H4 (cell line): ENCODE measurements at regions not wholly inside any gene's neighbourhood (a gene's known extent, or its start where the extent isn't known, plus 50 kb on each side); places are given as distances from the start of the nearest gene placed in this dataset.
"Not testable (repeated sequence)": the region's sequence is repeated elsewhere in the genome, so short reads cannot be mapped to it uniquely, and the experiment has no call there.

Experiments
- DNase-seq: peaks from one replicate; pipeline ENCODE4 v3.0.0-alpha.2; 2015; ENCODE audit warnings: low spot score

- DNase-seq = no peak
Observed at GRCh38 chr4:163693211-163693610, 198.7 kb downstream of the TMA16 start.

DNA sequence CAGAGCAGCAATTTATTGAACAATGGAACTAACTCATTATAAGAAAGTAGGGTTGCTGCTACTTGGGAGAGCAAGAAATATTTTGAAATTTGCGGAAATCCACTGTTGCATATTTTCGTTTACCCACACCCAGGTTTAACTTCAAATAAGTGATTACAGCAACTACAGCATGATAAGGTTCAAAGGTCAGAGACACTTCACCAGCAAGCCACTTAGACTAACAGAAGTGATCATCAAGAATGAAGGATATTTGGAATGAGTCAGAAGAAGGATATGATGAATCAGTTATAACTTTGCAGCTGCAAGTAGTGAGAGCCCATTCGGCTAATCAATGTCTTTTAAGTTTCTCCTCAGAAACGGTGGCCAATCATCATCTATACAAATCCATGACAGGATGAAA lies 199.3 kb downstream of the TMA16 start:
- DNase-seq = no peak

DNA sequence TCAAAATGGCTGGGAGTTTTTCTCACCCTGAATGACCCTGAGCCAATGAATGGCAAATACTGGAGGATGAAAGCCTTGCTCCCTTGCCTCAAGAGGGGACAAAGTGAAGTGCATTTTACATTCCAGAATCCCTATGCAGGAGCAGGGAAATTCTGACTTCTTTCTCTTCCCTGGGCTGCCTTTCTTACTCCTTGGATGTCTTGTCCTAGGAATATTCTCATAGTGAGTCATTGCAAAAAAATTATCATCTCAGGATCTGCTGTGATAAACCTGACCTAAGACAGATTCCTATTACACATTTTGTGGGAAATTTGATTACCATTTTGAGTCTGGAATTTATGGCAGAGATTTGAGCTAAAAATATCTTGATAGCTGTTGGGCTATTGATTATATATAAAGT lies 199.9 kb downstream of the TMA16 start:
- no peak for DNase-seq

- no peak for DNase-seq
Observed at GRCh38 chr4:163697121-163697520, 202.6 kb downstream of the TMA16 start.

DNA sequence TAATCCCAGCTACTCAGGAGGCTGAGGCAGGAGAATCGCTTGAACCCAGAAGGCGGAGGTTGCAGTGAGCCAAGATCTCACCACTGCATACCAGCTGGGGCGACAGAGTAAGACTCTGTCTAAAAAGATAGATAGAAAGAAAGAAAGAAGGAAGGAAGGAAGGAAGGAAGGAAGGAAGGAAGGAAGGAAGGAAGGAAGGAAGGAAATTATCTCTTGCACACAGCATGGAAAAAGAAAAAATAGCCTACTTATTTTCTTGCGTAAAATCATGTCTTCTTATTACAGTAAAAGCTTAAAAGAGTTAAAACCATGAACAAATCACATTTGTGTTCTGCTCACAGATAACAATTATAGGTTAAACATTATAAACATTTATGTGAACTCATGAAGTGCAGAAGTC lies 205.9 kb downstream of the TMA16 start:
- not testable (repeated sequence) for DNase-seq

DNA sequence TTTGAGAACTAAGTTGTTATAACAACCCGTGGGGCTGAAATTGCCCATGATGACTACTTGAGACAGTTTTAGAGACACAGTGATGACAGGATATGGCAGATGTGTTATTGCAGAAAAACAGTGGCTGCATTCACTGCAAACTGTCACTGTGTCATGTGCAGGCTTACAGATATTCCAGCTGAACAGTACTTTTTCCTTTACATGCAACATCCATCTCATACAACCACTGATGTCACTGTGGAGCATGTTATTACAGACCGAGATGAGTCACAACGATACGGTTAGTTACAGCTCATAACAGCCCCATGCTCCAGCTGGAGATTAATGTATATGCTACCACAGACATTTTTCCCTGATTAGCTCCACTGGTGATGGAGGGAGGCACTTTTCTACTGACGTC lies 207.4 kb downstream of the TMA16 start:
- peak; percentile 56 for DNase-seq

GRCh38 chr4:163702736-163703135 lies 208.2 kb downstream of the TMA16 start:
- DNase-seq = no peak

DNA sequence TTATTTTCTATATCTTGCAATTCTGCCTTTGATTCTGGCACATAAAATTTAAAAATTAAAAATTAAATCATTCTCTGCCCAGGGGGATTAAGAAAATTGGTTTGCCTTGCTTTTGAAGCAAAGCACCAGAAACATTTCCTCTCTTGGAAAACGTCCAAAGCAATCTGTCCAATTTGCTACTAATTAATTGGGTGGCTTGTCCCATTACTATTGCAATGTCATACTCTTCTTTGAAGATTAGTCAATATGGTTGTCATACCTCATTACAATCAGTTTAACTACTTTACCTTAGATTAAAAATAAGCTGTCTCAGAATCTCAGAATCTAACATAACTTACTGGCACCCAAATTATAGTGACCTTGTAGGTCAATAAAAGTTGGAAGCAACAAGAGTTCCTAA lies 208.8 kb downstream of the TMA16 start:
- DNase-seq = no peak

DNA sequence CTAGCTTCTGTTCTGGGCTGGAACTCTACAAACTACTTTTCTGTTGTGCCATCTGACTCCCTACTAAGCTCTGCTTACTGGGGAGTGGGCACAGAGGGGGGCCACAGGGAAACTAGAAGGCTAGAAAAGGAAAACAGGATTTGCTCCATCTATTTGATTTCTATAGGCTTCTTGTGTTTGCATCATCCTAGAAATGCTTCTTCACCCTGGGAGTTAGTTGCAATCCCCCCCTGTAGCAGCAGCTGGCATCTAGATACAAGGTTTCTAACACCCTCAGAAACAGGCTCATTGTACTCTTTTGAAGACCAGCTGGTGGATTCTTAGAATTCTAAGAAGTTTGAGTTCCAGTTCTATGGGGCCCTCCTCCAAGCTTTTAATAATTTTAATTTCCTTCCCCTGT lies 213.4 kb downstream of the TMA16 start:
- no peak for DNase-seq

- no peak for DNase-seq
Observed at GRCh38 chr4:163709601-163710000, 215.1 kb downstream of the TMA16 start.

DNA sequence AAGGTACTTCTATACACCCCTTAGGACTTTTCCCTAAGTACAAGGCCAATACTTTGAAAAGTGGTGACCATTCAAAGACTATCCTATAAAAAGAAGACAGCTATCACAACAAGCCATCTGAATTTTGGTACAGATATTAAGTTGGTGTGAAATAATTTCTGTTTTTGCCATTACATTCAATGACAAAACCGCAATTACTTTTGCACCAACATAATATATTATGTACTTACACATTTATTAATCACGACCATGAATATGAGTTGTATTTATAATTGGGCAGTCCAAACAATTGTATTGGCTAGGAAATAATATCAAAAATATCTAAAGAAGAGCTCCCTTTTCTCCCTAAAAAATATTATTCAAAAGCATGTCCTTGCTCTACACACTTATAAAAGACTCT lies 215.7 kb downstream of the TMA16 start:
- DNase-seq = no peak

DNA sequence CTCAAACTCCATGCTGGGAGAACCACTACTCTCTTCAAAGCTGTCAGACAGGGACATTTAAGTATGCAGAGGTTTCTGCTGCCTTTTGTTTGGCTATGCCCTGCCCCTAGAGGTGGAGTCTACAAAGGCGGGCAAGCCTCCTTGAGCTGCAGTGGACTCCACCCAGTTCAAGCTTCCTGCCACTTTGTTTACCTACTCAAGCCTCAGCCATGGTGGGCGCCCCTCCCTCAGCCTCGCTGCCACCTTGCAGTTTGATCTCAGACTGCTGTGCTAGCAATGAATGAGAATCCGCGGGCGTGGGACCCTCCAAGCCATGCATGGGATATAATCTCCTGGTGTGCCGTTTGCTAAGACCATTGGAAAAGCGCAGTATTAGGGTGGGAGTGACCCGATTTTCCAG lies 230.0 kb downstream of the TMA16 start:
- not testable (repeated sequence) for DNase-seq

DNA sequence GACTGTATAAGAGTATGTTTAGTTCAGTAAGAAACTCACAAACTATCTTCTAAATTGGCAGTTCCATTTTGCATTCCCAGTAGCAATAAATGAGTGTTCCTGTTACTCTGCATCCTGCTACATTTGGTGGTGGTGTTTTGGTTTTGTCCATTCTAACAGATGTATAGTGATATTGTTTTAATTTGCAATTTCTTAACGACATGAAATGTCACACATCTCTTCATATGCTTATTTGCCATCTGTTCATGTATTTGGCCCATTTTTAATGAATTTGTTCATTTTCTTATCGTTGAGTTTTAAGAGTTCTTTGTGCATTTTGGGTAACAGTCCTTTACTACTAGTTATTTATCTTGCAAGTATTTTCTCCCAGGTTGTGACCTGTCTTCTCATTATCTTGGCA lies 232.2 kb downstream of the TMA16 start:
- DNase-seq = no peak

DNA sequence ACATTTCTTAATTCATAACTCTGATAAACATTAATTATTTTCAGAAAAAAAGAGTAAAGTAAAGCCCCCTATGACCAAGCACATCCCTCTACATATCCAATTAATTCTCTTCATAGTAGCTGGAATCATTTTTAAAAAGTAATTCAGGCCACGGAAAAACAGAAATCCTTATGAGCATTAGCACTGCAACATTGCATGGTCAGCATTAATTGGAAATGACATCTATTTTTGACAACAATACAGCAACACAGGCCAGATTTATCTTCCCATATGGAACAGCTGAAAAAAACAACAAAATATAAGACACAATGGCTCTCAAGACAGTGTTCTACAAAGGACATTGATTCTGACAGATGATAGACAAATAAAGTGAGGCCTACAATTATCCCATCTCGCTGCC lies 236.6 kb downstream of the TMA16 start:
- no peak for DNase-seq

DNA sequence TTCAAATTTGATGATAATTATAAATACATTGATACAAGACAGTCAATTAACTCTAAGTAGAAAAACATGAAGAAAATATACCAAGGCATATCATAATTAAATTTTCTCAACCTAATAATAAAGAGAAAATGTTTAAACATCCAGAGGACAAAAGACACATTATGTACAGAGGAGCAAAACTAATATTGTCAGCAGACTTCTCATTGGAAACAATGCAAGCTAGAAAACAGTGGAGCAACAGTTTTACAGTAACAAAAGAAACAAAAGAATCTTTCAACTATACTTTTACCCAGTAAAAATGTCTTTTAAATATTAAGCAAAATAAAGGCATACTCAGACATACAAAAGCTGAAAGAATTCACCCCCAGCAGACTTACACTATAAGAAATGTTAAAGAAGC lies 238.0 kb downstream of the TMA16 start:
- DNase-seq = no peak

DNA sequence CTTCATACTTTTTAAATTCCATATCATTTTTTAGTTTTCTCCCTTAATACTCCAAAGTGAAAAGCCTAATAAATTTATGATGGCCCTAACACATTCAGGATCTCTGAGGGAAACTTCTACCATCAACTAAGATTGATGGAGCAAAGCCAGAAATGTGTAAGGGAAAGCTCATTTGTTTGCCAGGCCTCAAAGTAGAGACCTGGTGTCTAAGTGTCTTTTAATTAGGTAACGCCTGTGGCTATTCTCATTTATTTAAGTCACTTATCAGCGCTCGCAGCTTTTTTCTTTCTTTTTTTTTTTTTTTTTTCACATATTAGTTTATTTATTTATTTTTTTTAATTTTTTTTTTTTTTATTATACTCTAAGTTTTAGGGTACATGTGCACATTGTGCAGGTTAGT lies 242.4 kb downstream of the TMA16 start:
- DNase-seq = no peak

- DNase-seq = not testable (repeated sequence)
Observed at GRCh38 chr4:163737846-163738245, 243.4 kb downstream of the TMA16 start.

- no peak for DNase-seq
Observed at GRCh38 chr4:163738521-163738920, 244.0 kb downstream of the TMA16 start.

DNA sequence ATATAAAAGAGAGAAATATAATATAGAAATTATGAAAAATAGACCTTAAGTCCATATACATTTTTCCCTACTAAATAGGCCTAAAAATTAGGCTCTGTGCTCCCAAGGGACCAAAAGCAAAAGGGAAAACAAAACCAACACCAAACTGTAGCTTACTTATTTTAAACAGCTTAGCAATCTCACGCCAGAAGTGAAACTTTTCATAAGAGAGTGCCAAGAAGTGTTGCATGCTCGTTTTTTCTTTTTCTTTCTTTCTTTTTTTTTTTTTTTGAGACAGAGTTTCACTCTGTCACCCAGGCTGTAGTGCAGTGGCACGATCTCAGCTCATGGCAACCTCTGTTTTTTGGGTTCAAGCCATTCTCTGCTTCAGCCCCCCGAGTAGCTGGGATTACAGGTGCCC lies 250.4 kb downstream of the TMA16 start:
- DNase-seq = no peak

GRCh38 chr4:163747293-163747692 lies 252.8 kb downstream of the TMA16 start:
- no peak for DNase-seq

GRCh38 chr4:163747886-163748285 lies 253.4 kb downstream of the TMA16 start:
- no peak for DNase-seq

DNA sequence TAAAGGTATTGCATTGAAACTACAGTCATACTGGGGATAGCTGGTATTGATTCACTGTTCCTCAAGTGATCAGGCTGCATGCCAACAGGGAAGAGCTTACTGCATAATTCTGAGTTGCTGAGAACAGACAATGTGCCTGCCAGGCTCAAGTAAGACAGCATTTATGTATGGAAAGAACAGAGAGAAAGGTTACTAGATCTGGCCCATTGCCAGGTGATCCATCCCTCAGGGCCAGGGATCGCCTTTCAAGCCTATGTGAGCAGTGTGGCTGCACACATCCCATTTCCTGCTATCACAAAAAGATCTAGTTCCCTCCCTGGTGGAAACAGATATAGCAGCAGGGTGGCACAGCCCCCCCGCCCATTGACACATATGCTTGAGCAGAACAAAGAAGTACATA lies 254.0 kb downstream of the TMA16 start:
- DNase-seq = peak; percentile 22

- DNase-seq = peak; percentile 5
Observed at GRCh38 chr4:163755013-163755412, 260.5 kb downstream of the TMA16 start.

DNA sequence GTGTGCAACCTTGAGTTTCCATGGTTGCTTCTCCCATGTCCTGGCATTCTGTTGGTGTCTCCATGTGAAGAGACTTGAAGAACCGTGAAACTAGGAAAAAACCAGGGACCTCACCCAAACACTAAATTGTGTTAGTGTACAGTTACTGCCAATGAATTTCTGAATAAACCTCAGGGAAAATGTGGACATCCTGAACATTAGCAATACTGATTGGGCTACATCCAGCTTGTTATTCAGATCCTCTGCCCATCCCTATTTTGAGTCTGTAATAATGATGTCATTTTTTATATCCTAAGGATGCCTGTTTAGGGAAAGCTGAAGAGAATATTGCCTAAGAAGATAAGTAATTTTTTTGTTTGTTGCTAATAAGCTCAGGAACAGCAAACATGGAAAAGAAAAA lies 262.7 kb downstream of the TMA16 start:
- DNase-seq = no peak

DNA sequence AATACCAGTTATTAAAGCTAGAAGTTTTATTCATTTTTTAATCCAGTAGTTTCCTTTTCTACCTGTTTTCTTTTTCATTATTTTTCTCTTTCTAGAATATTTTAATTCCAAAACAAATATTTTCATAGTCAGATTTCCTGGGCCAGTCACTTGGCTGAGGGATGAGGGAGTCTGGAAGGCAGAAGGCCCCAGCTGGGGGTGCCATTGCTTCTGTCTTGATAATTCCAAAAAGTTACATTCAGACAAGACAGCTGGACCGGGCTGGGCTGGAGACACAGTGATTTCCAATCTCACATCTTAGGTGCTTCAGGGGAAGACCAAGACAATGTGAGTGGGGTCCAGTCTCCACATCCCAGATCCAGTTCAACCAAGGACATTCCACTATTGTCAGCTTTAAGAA lies 263.5 kb downstream of the TMA16 start:
- no peak for DNase-seq
